ENCODE measurements at regions not wholly inside any gene's neighbourhood (a gene's known extent, or its start where the extent isn't known, plus 50 kb on each side); places are given as distances from the start of the nearest gene placed in this dataset.

DNA sequence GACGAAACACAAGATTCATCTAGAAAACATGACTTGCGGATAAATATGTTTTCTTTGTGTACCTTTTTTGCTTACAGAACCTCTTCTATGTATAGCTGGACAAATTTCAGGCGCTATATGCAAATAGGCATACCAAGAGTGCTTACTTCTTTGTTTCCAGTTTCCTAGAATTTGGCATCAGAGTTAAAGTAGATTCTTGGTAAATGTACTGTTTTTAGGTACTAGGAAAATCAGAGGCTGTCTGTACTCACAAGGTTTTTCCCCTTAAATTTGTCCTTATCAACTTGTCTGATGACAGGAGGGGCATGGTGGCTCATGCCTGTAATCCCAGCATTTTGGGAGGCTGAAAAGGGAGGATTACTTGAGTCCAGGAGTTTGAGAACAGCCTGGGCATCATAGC lies 124.9 kb upstream of the TMEM170B start:
- no peak overlapping the region for H3K27ac ChIP-seq (ENCODE audit: low read length)
- H2AFZ ChIP-seq (ENCODE audit: low read length) = no peak overlapping the region
- H4K20me1 ChIP-seq (ENCODE audit: insufficient read depth, low read length) = no peaks in the 10 kb centered on the region
- no peak overlapping the region for H3K4me2 ChIP-seq (ENCODE audit: low read depth, low read length)
- H3F3A ChIP-seq (ENCODE audit: insufficient read depth, low read length) = no peaks in the 10 kb centered on the region
- TF ChIP-seq EZH2 (optimal IDR thresholded peaks at IDR 0.05; ENCODE audit: low read depth, low read length) = no peak
- no peak for TF ChIP-seq EZH2phosphoT487 (IDR thresholded peaks at IDR 0.05; ENCODE audit: low read length)
- TF ChIP-seq CTCF (IDR thresholded peaks at IDR 0.05; ENCODE audit: low read length) = no peak
- H3K79me2 ChIP-seq (ENCODE audit: low read length) = no peaks in the 10 kb centered on the region
- no peak for DNase-seq
- H3K9me2 ChIP-seq (replicated peaks; ENCODE audit: insufficient read depth, low read length) = no peaks in the 10 kb centered on the region
- H3K9me3 ChIP-seq (replicated peaks; ENCODE audit: insufficient read depth, low read length) = no peaks in the 10 kb centered on the region
- H3K27me3 ChIP-seq (replicated peaks; ENCODE audit: insufficient read depth, low read length) = no peaks in the 10 kb centered on the region
- H3K4me3 ChIP-seq (ENCODE audit: low read length) = no peak overlapping the region
- H3K4me1 ChIP-seq (ENCODE audit: low read length) = 0 out of 2 replicates have a peak, but pooled peaks cover 5% of the 10 kb centered on the region
- H3K9ac ChIP-seq (ENCODE audit: low read length) = no peak overlapping the region
- H3K36me3 ChIP-seq (replicated peaks; ENCODE audit: insufficient read depth, low read length) = no peaks in the 10 kb centered on the region

DNA sequence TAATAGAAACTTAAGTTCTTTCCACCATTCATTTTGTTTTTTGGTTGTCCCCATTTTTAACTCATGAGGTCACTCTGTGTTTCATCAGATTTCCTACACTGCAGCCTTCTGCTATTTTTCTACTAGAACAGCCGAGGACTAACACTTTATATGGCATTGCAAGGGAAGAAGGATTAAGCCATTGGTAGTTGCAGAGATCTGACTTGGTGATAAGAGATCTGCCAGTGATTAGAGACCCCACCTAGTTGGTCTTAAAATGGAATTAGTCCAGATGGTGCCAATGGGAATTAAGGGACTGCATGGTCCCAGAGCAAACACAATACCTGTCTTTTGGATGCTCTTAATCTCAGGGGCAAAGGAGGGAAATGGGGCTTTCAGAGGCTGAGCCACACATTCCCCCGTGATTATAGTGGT lies 125.5 kb upstream of the TMEM170B start:
- Histone ChIP-seq H3K4me2 (ENCODE audit: low read depth, low read length) (no peak overlapping the region), H3K4me1 (ENCODE audit: low read length) (0 out of 2 replicates have a peak, but pooled peaks cover 5% of the 10 kb centered on the region), H3K27me3 (replicated peaks; ENCODE audit: insufficient read depth, low read length) (no peaks in the 10 kb centered on the region), H3K9me3 (replicated peaks; ENCODE audit: insufficient read depth, low read length) (no peaks in the 10 kb centered on the region), H3K9ac (ENCODE audit: low read length) (no peak overlapping the region), H3K27ac (ENCODE audit: low read length) (no peak overlapping the region), H4K20me1 (ENCODE audit: insufficient read depth, low read length) (no peaks in the 10 kb centered on the region), H3F3A (ENCODE audit: insufficient read depth, low read length) (no peaks in the 10 kb centered on the region), H3K36me3 (replicated peaks; ENCODE audit: insufficient read depth, low read length) (no peaks in the 10 kb centered on the region), H3K4me3 (ENCODE audit: low read length) (no peak overlapping the region), H3K79me2 (ENCODE audit: low read length) (no peaks in the 10 kb centered on the region), H3K9me2 (replicated peaks; ENCODE audit: insufficient read depth, low read length) (no peaks in the 10 kb centered on the region), H2AFZ (ENCODE audit: low read length) (no peak overlapping the region)
- no peak for TF ChIP-seq EZH2phosphoT487 (IDR thresholded peaks at IDR 0.05; ENCODE audit: low read length)
- no peak for TF ChIP-seq EZH2 (optimal IDR thresholded peaks at IDR 0.05; ENCODE audit: low read depth, low read length)
- no peak for TF ChIP-seq CTCF (IDR thresholded peaks at IDR 0.05; ENCODE audit: low read length)
- DNase-seq = no peak

- H3K79me2 ChIP-seq (ENCODE audit: low read length) = no peaks in the 10 kb centered on the region
- no peak for TF ChIP-seq EZH2phosphoT487 (IDR thresholded peaks at IDR 0.05; ENCODE audit: low read length)
- no peak for TF ChIP-seq EZH2 (optimal IDR thresholded peaks at IDR 0.05; ENCODE audit: low read depth, low read length)
- no peak for TF ChIP-seq CTCF (IDR thresholded peaks at IDR 0.05; ENCODE audit: low read length)
- 0 out of 2 replicates have a peak, but pooled peaks cover 5% of the 10 kb centered on the region for H3K4me1 ChIP-seq (ENCODE audit: low read length)
- H3F3A ChIP-seq (ENCODE audit: insufficient read depth, low read length) = no peaks in the 10 kb centered on the region
- no peaks in the 10 kb centered on the region for H3K9me2 ChIP-seq (replicated peaks; ENCODE audit: insufficient read depth, low read length)
- H3K9me3 ChIP-seq (replicated peaks; ENCODE audit: insufficient read depth, low read length) = no peaks in the 10 kb centered on the region
- H3K27ac ChIP-seq (ENCODE audit: low read length) = no peak overlapping the region
- no peak overlapping the region for H3K4me2 ChIP-seq (ENCODE audit: low read depth, low read length)
- no peaks in the 10 kb centered on the region for H3K27me3 ChIP-seq (replicated peaks; ENCODE audit: insufficient read depth, low read length)
- DNase-seq = no peak
- no peaks in the 10 kb centered on the region for H3K36me3 ChIP-seq (replicated peaks; ENCODE audit: insufficient read depth, low read length)
- no peak overlapping the region for H3K4me3 ChIP-seq (ENCODE audit: low read length)
- H4K20me1 ChIP-seq (ENCODE audit: insufficient read depth, low read length) = no peaks in the 10 kb centered on the region
- H3K9ac ChIP-seq (ENCODE audit: low read length) = no peak overlapping the region
- H2AFZ ChIP-seq (ENCODE audit: low read length) = no peak overlapping the region
Measured at GRCh38 chr6:11411593-11411992, 126.0 kb upstream of the TMEM170B start.
